Activated naive CD4-positive, alpha-beta T cell treated with anti-CD3 and anti-CD28 coated beads, Interleukin-2, amount 50 U/mL, for 24 hours (primary cell): ENCODE measurements at regions not wholly inside any gene's neighbourhood (a gene's known extent, or its start where the extent isn't known, plus 50 kb on each side); places are given as distances from the start of the nearest gene placed in this dataset.

Experiments used
- H3K27ac Mint-ChIP-seq: one replicate; pipeline ENCODE4 v1.8.0; 2021; ENCODE audit warnings: mild to moderate bottlenecking, mixed read lengths
- H3K27me3 Mint-ChIP-seq: one replicate; pipeline ENCODE4 v1.8.0; 2021; ENCODE audit warnings: mixed read lengths
- H3K36me3 Mint-ChIP-seq: one replicate; pipeline ENCODE4 v1.8.0; 2021; ENCODE audit warnings: mixed read lengths
- H3K4me1 Mint-ChIP-seq: one replicate; pipeline ENCODE4 v1.8.0; 2021; ENCODE audit warnings: mixed read lengths
- H3K4me3 Mint-ChIP-seq: one replicate; pipeline ENCODE4 v1.8.0; 2021; ENCODE audit warnings: mild to moderate bottlenecking, mixed read lengths
- H3K9me3 Mint-ChIP-seq: one replicate; pipeline ENCODE4 v1.8.0; 2021; ENCODE audit warnings: mixed read lengths

GRCh38 chr5:133665571-133665970, 53.2 kb upstream of the FSTL4 start:
- Mint-ChIP-seq H3K4me1 (no peaks in the 10 kb centered on the region), H3K9me3 (no peaks in the 10 kb centered on the region), H3K27ac (no peak overlapping the region), H3K36me3 (no peaks in the 10 kb centered on the region), H3K4me3 (no peak overlapping the region), H3K27me3 (peaks cover 8% of the 10 kb centered on the region)

- Mint-ChIP-seq H3K36me3 (no peaks in the 10 kb centered on the region), H3K4me1 (no peaks in the 10 kb centered on the region), H3K27me3 (peaks cover 8% of the 10 kb centered on the region), H3K9me3 (no peaks in the 10 kb centered on the region), H3K4me3 (no peak overlapping the region), H3K27ac (no peak overlapping the region)
Measured at GRCh38 chr5:133664422-133664821, 52.1 kb upstream of the FSTL4 start.

- Mint-ChIP-seq H3K4me1 (no peaks in the 10 kb centered on the region), H3K27me3 (peaks cover 6% of the 10 kb centered on the region), H3K9me3 (no peaks in the 10 kb centered on the region), H3K4me3 (no peak overlapping the region), H3K27ac (no peak overlapping the region), H3K36me3 (no peaks in the 10 kb centered on the region)
Measured at GRCh38 chr5:133663397-133664054, 51.2 kb upstream of the FSTL4 start.

- Mint-ChIP-seq H3K27me3 (peaks cover 5% of the 10 kb centered on the region), H3K4me3 (no peak overlapping the region), H3K4me1 (no peaks in the 10 kb centered on the region), H3K9me3 (no peaks in the 10 kb centered on the region), H3K27ac (no peak overlapping the region), H3K36me3 (no peaks in the 10 kb centered on the region)
Measured at GRCh38 chr5:133662578-133662977, 50.2 kb upstream of the FSTL4 start.
